IPS DF 4.7 (cell line): ENCODE measurements at regions not wholly inside any gene's neighbourhood (a gene's known extent, or its start where the extent isn't known, plus 50 kb on each side); places are given as distances from the start of the nearest gene placed in this dataset.
"Not testable (repeated sequence)": the region's sequence is repeated elsewhere in the genome, so short reads cannot be mapped to it uniquely, and the experiment has no call there.

ENCODE experiments used
- DNase-seq: peaks from one replicate; pipeline ENCODE4 v3.0.0-alpha.2; 2013; ENCODE audit warnings: low spot score; ENCODE audit errors: extremely low read depth

GRCh38 chr20:39713076-39713840 lies 751.1 kb downstream of the DHX35 start:
- no peak for DNase-seq

GRCh38 chr20:39706184-39706663 lies 744.1 kb downstream of the DHX35 start:
- DNase-seq, result no peak

GRCh38 chr20:39705032-39705431 lies 742.9 kb downstream of the DHX35 start:
- DNase-seq, result no peak

- not testable (repeated sequence) for DNase-seq
Measured at GRCh38 chr20:39703357-39703756, 741.2 kb downstream of the DHX35 start.

- no peak for DNase-seq
Measured at GRCh38 chr20:39702701-39703349, 740.7 kb downstream of the DHX35 start.

- no peak for DNase-seq
Measured at GRCh38 chr20:39700528-39700927, 738.4 kb downstream of the DHX35 start.

- DNase-seq, result no peak
Measured at GRCh38 chr20:39699166-39699725, 737.1 kb downstream of the DHX35 start.

- DNase-seq, result no peak
Measured at GRCh38 chr20:39698752-39699151, 736.6 kb downstream of the DHX35 start.

GRCh38 chr20:39691151-39691862 lies 729.2 kb downstream of the DHX35 start:
- no peak for DNase-seq

GRCh38 chr20:39676857-39677391 lies 714.8 kb downstream of the DHX35 start:
- peak; percentile 14 for DNase-seq

GRCh38 chr20:39676241-39676640 lies 714.1 kb downstream of the DHX35 start:
- DNase-seq, result no peak

- no peak for DNase-seq
Measured at GRCh38 chr20:39674842-39675241, 712.7 kb downstream of the DHX35 start.

GRCh38 chr20:39670988-39671387 lies 708.8 kb downstream of the DHX35 start:
- DNase-seq, result no peak

- DNase-seq, result no peak
Measured at GRCh38 chr20:39669659-39670058, 707.5 kb downstream of the DHX35 start.

- DNase-seq, result no peak
Measured at GRCh38 chr20:39668038-39668437, 705.9 kb downstream of the DHX35 start.

GRCh38 chr20:39661833-39662232 lies 699.7 kb downstream of the DHX35 start:
- DNase-seq, result no peak

GRCh38 chr20:39660965-39661364 lies 698.8 kb downstream of the DHX35 start:
- no peak for DNase-seq

- no peak for DNase-seq
Measured at GRCh38 chr20:39660226-39660625, 698.1 kb downstream of the DHX35 start.

GRCh38 chr20:39658662-39659409 lies 696.7 kb downstream of the DHX35 start:
- no peak for DNase-seq

GRCh38 chr20:39654171-39654570 lies 692.0 kb downstream of the DHX35 start:
- no peak for DNase-seq
